Lung (tissue), 11 donors: ENCODE measurements at regions not wholly inside any gene's neighbourhood (a gene's known extent, or its start where the extent isn't known, plus 50 kb on each side); places are given as distances from the start of the nearest gene placed in this dataset.

Source experiments
- ATAC-seq: fragments of 200-7000 bp; cut with Tn5 transposase; one replicate; pipeline ENCODE4 v1.9.1; 2020; ENCODE audit warnings: moderate number of reproducible peaks; ENCODE audit not compliant: insufficient read depth, low FRiP score
- DNase-seq, 3 donors: peaks; one replicate each; pipeline ENCODE4 v3.0.0-alpha.2; 2013 to 2017
- H3K27ac ChIP-seq, 2 donors: one replicate each; pipeline ENCODE4 v1.5.1; 2013; ENCODE audit warnings: mild to moderate bottlenecking in 2 of 2, moderate library complexity in 2 of 2, control low read depth in 1 of 2, inconsistent platforms in 1 of 2, low read depth in 1 of 2, low read length in 1 of 2
- H3K27me3 ChIP-seq, 3 donors: one replicate each; pipeline ENCODE4 v1.5.1; 2013; ENCODE audit warnings: low read length in 2 of 3; ENCODE audit not compliant: control insufficient read depth in 3 of 3, insufficient read depth in 3 of 3
- H3K36me3 ChIP-seq, 4 donors: one replicate each; pipeline ENCODE4 v1.5.1; 2013; ENCODE audit warnings: low read length in 4 of 4, mild to moderate bottlenecking in 1 of 4, moderate library complexity in 1 of 4; ENCODE audit not compliant: control insufficient read depth in 4 of 4, insufficient read depth in 4 of 4
- H3K4me1 ChIP-seq, 5 donors: one replicate each; pipeline ENCODE4 v1.5.1; 2013; ENCODE audit warnings: low read length in 5 of 5, mild to moderate bottlenecking in 2 of 5, moderate library complexity in 1 of 5; ENCODE audit not compliant: control insufficient read depth in 5 of 5, insufficient read depth in 5 of 5
- H3K4me3 ChIP-seq: one replicate; pipeline ENCODE4 v1.5.1; 2013; ENCODE audit warnings: mild to moderate bottlenecking, control low read depth, moderate library complexity
- H3K9ac ChIP-seq, 2 donors: one replicate each; pipeline ENCODE4 v1.5.1; 2013; ENCODE audit warnings: low read length in 2 of 2, control low read depth in 1 of 2; ENCODE audit not compliant: insufficient read depth in 1 of 2
- H3K9me3 ChIP-seq, 4 donors: one replicate each; pipeline ENCODE4 v1.5.1; 2013; ENCODE audit warnings: low read length in 3 of 4, mild to moderate bottlenecking in 1 of 4, moderate library complexity in 1 of 4; ENCODE audit not compliant: control insufficient read depth in 4 of 4, insufficient read depth in 3 of 4
- WGBS, 2 donors: extraction: QIAGEN DNeasy Blood & Tissue Kit; methylation state at CpG; one replicate each; pipeline ENCODE4 v1.1.7; 2013; 5-methylcytosine and 5-hydroxymethylcytosine counted together
- TF ChIP-seq, protein P1 (sequence below): IDR thresholded peaks from 2 replicates; pipeline ENCODE4 v1.5.1; 2012; ENCODE audit warnings: mild to moderate bottlenecking; ENCODE audit errors: control extremely low read depth, extremely low read depth
- donor health status: control.
- donor health status: control.
- donor health status: Bipolar disorder and iron deficiency.
- donor health status: healthy.
- donor health status: DM: yes; HTN: yes; CAD: no.

GRCh38 chr16:20241321-20241720 lies 86.0 kb downstream of the GP2 start:
- WGBS, 2 donors: 51 to 64% methylated on average over 2 of the region's 2 CpGs
- peaks cover 0 to 6% (median under 1%) of the 10 kb centered on the region in 3 donors for H3K27me3 ChIP-seq
- DNase-seq (no peak), ATAC-seq (no peak)
- H3K4me1 ChIP-seq: no peaks in the 10 kb centered on the region
- no peak overlapping the region for H3K4me3 ChIP-seq
- no peak overlapping the region for H3K9ac ChIP-seq
- H3K9me3 ChIP-seq: peaks cover 0 to 6% (median 0%) of the 10 kb centered on the region in 4 donors
- no peaks in the 10 kb centered on the region for H3K36me3 ChIP-seq
- TF ChIP-seq, protein P1, sequence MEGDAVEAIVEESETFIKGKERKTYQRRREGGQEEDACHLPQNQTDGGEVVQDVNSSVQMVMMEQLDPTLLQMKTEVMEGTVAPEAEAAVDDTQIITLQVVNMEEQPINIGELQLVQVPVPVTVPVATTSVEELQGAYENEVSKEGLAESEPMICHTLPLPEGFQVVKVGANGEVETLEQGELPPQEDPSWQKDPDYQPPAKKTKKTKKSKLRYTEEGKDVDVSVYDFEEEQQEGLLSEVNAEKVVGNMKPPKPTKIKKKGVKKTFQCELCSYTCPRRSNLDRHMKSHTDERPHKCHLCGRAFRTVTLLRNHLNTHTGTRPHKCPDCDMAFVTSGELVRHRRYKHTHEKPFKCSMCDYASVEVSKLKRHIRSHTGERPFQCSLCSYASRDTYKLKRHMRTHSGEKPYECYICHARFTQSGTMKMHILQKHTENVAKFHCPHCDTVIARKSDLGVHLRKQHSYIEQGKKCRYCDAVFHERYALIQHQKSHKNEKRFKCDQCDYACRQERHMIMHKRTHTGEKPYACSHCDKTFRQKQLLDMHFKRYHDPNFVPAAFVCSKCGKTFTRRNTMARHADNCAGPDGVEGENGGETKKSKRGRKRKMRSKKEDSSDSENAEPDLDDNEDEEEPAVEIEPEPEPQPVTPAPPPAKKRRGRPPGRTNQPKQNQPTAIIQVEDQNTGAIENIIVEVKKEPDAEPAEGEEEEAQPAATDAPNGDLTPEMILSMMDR: no peak
- H3K27ac ChIP-seq: no peak overlapping the region

GRCh38 chr16:20236579-20237289 lies 90.6 kb downstream of the GP2 start:
- WGBS, 2 donors: 74 to 76% methylated on average over 7 of the region's 7 CpGs
- TF ChIP-seq, protein P1: no peak
- Histone ChIP-seq H3K4me1 (no peaks in the 10 kb centered on the region), H3K9ac (no peak overlapping the region), H3K36me3 (no peaks in the 10 kb centered on the region), H3K27me3 (peaks cover 2 to 6% (median 2%) of the 10 kb centered on the region in 3 donors), H3K27ac (no peak overlapping the region), H3K9me3 (peaks cover 0 to 6% (median 0%) of the 10 kb centered on the region in 4 donors), H3K4me3 (no peak overlapping the region)
- ATAC-seq: no peak
- DNase-seq: no peak

DNA sequence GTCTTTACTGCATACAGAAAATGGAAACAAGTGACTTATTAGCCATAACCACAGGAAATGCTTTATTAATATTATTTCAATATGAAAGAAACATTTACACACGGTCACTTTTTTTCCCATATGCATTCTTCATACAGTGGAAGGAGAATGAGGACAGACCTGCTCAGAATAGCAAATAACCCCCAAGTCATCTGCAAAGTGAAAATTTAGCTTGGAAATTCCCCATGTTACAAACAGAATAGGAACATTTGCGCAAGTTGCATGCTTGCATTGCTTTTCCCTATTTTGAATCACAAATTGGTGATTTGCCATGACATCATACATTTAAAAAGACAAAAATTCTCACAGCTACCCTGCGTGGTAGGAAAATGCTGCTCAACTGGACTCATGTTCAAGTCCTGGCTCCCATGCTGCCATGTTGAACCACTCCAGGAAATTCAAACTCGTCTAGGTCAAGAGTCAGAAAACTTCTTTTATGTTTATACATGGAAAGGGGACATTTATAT lies 102.0 kb downstream of the GP2 start:
- no peak overlapping the region for H3K9ac ChIP-seq
- ATAC-seq (no peak), DNase-seq (no peak)
- TF ChIP-seq, protein P1: no peak
- H3K36me3 ChIP-seq: no peaks in the 10 kb centered on the region
- H3K4me1 ChIP-seq: no peaks in the 10 kb centered on the region
- WGBS, 2 donors: 87 to 91% methylated on average over 4 of the region's 4 CpGs
- H3K27ac ChIP-seq: no peak overlapping the region
- H3K27me3 ChIP-seq: no peaks in the 10 kb centered on the region
- peaks cover 0 to 4% (median 0%) of the 10 kb centered on the region in 4 donors for H3K9me3 ChIP-seq
- H3K4me3 ChIP-seq: no peak overlapping the region
